Esophagus squamous epithelium (tissue), 5 donors: ENCODE measurements at regions not wholly inside any gene's neighbourhood (a gene's known extent, or its start where the extent isn't known, plus 50 kb on each side); places are given as distances from the start of the nearest gene placed in this dataset.

ENCODE experiments used
- DNase-seq: peaks from one replicate; lab custom pipeline; 2025; lab: John Stamatoyannopoulos, UW
- H3K27ac ChIP-seq, 4 donors: fragments of 200-600 bp; sonication (generic); one replicate each; pipeline ENCODE4 v1.5.1; 2016 to 2019; ENCODE audit warnings: mild to moderate bottlenecking in 1 of 4
- H3K27me3 ChIP-seq, 4 donors: fragments of 200-600 bp; sonication (generic); 1 replicate in 3 of 4; 2 replicates in 1 of 4; pipeline versions ENCODE4 v1.5.1 to v1.6.0; 2017 to 2021; ENCODE audit warnings: antibody characterized with exemption in 1 of 4
- H3K36me3 ChIP-seq, 3 donors: fragments of 200-600 bp; sonication (generic); one replicate each; pipeline ENCODE4 v1.5.1; 2016 to 2019
- H3K4me1 ChIP-seq, 3 donors: fragments of 200-600 bp; sonication (generic); one replicate each; pipeline ENCODE4 v1.5.1; 2017 to 2019
- H3K4me3 ChIP-seq, 4 donors: fragments of 200-600 bp; sonication (generic); 1 replicate in 3 of 4; 2 replicates in 1 of 4; pipeline ENCODE4 v1.5.1; 2016 to 2019; ENCODE audit warnings: mild to moderate bottlenecking in 2 of 4, moderate library complexity in 1 of 4
- H3K9me3 ChIP-seq, 3 donors: fragments of 200-600 bp; sonication (generic); one replicate each; pipeline ENCODE4 v1.5.1; 2016 to 2019
- POLR2A ChIP-seq, 4 donors: fragments of 450-650 bp; IDR thresholded peaks; one replicate each; pipeline ENCODE4 v1.6.1; 2017; ENCODE audit warnings: antibody characterized with exemption in 4 of 4, mild to moderate bottlenecking in 4 of 4, moderate library complexity in 3 of 4
- WGBS, 2 donors: methylation state at CpG; one replicate each; pipeline ENCODE4 v1.1.5; 2018; 5-methylcytosine and 5-hydroxymethylcytosine counted together
- intact Hi-C: fragments of 100-400 bp; cut with DNase I; formaldehyde crosslinking; loops from one replicate; pipeline ENCODE4 v1.15.0; 2022
- TF ChIP-seq, protein P1 (sequence below), 6 experiments: fragments of 450-650 bp in 4 of 6; fragments of 200-600 bp in 2 of 6; sonication (generic) in 2 of 6; IDR thresholded peaks; one replicate each; pipeline ENCODE4 v1.5.1; 2016 to 2019; ENCODE audit warnings: antibody characterized with exemption in 6 of 6, mild to moderate bottlenecking in 4 of 6, moderate library complexity in 4 of 6
- donor health status: DM: yes; HTN: yes; CAD: no.

- Histone ChIP-seq H3K36me3 (no peaks in the 10 kb centered on the region), H3K4me3 (no peak overlapping the region), H3K4me1 (no peaks in the 10 kb centered on the region), H3K27ac (no peak overlapping the region), H3K27me3 (no peaks in the 10 kb centered on the region), H3K9me3 (peaks cover 0 to 4% (median 3%) of the 10 kb centered on the region in 3 donors)
- 72 to 78% methylated on average over 5 of the region's 5 CpGs for WGBS, 2 donors
- intact Hi-C loops: no loop called here
- no peak for DNase-seq
- TF ChIP-seq POLR2A (IDR thresholded peaks at IDR 0.05): no peak
- TF ChIP-seq, protein P1, sequence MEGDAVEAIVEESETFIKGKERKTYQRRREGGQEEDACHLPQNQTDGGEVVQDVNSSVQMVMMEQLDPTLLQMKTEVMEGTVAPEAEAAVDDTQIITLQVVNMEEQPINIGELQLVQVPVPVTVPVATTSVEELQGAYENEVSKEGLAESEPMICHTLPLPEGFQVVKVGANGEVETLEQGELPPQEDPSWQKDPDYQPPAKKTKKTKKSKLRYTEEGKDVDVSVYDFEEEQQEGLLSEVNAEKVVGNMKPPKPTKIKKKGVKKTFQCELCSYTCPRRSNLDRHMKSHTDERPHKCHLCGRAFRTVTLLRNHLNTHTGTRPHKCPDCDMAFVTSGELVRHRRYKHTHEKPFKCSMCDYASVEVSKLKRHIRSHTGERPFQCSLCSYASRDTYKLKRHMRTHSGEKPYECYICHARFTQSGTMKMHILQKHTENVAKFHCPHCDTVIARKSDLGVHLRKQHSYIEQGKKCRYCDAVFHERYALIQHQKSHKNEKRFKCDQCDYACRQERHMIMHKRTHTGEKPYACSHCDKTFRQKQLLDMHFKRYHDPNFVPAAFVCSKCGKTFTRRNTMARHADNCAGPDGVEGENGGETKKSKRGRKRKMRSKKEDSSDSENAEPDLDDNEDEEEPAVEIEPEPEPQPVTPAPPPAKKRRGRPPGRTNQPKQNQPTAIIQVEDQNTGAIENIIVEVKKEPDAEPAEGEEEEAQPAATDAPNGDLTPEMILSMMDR (IDR thresholded peaks at IDR 0.05): no peak
These were observed 528.8 kb upstream of the PCDH9 start for GRCh38 chr13:67758975-67759374.

DNA sequence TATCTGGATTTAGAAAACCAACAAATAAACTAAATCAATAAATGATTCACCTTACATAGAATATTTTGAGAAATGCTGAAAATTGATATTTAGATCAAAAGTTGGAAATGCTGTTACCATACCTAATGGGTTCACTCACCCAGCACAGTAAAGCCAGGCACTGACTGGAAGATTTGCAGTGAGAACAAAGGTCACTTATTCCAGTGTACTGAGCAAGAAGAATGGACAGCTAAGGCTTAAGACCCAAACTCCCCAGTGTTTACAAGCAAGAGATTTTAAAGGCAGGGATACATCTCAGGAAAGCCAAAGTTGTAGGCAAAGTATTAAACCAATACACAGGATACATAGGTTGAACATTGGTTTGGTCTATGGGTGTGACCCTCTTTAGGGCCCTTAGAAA, 523.9 kb upstream of the PCDH9 start:
- no peaks in the 10 kb centered on the region for H3K36me3 ChIP-seq
- H3K9me3 ChIP-seq: peaks cover 0 to 4% (median 3%) of the 10 kb centered on the region in 3 donors
- intact Hi-C loops: no loop called here
- no peak for DNase-seq
- H3K27ac ChIP-seq: no peak overlapping the region
- no peak overlapping the region for H3K4me3 ChIP-seq
- no peaks in the 10 kb centered on the region for H3K4me1 ChIP-seq
- TF ChIP-seq, protein P1 (IDR thresholded peaks at IDR 0.05): no peak
- TF ChIP-seq POLR2A (IDR thresholded peaks at IDR 0.05): no peak
- H3K27me3 ChIP-seq: no peaks in the 10 kb centered on the region

DNA sequence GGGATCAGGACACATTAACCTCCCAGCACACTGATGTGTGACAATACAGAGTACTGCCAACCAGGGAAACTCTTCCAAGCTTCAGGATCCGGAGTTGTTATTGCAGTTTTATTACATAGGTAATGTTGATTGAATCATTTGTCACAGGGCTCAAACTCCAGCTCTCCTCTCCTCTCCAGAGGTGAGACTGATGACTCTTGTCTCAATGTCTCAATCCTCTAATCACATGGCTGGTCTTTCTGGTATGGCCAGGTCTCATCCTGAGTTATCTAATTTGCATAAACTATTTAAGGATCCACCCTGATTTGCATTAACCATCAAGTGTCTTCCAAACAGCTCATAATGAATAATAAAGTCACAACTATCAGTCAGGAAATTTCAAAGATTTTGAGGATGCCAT, 522.6 kb upstream of the PCDH9 start:
- Histone ChIP-seq H3K4me3 (no peak overlapping the region), H3K4me1 (no peaks in the 10 kb centered on the region), H3K27me3 (no peaks in the 10 kb centered on the region), H3K36me3 (no peaks in the 10 kb centered on the region), H3K9me3 (peaks cover 0 to 4% (median 3%) of the 10 kb centered on the region in 3 donors), H3K27ac (no peak overlapping the region)
- intact Hi-C loops: no loop called here
- 77 to 100% methylated on average over 1 of the region's 1 CpG for WGBS, 2 donors
- no peak for DNase-seq
- TF ChIP-seq, protein P1 (IDR thresholded peaks at IDR 0.05): no peak
- no peak for TF ChIP-seq POLR2A (IDR thresholded peaks at IDR 0.05)

GRCh38 chr13:67742478-67742877, 512.3 kb upstream of the PCDH9 start:
- WGBS, 2 donors: 22 to 42% methylated on average over 2 of the region's 2 CpGs

GRCh38 chr13:67740871-67741535, 510.9 kb upstream of the PCDH9 start:
- 41 to 45% methylated on average over 4 of the region's 4 CpGs for WGBS, 2 donors
- no peak for TF ChIP-seq POLR2A (IDR thresholded peaks at IDR 0.05)
- TF ChIP-seq, protein P1 (IDR thresholded peaks at IDR 0.05): no peak
- no peak for DNase-seq

More at GRCh38 chr13:67742478-67742877, 512.3 kb upstream of the PCDH9 start:
- Histone ChIP-seq H3K27me3 (no peaks in the 10 kb centered on the region), H3K36me3 (no peaks in the 10 kb centered on the region), H3K4me1 (no peaks in the 10 kb centered on the region), H3K4me3 (no peak overlapping the region), H3K27ac (no peak overlapping the region), H3K9me3 (peaks cover 0 to 3% (median 0%) of the 10 kb centered on the region in 3 donors)
- intact Hi-C loops: no loop called here
- no peak for TF ChIP-seq POLR2A (IDR thresholded peaks at IDR 0.05)
- TF ChIP-seq, protein P1 (IDR thresholded peaks at IDR 0.05): no peak
- DNase-seq: no peak

More at GRCh38 chr13:67740871-67741535, 510.9 kb upstream of the PCDH9 start:
- Histone ChIP-seq H3K4me1 (no peaks in the 10 kb centered on the region), H3K27ac (no peak overlapping the region), H3K27me3 (no peaks in the 10 kb centered on the region), H3K36me3 (no peaks in the 10 kb centered on the region), H3K4me3 (no peak overlapping the region), H3K9me3 (peaks cover 0 to 5% (median 3%) of the 10 kb centered on the region in 3 donors)
- intact Hi-C loops: no loop called here
